ENCODE measurements at regions not wholly inside any gene's neighbourhood (a gene's known extent, or its start where the extent isn't known, plus 50 kb on each side); places are given as distances from the start of the nearest gene placed in this dataset.

DNA sequence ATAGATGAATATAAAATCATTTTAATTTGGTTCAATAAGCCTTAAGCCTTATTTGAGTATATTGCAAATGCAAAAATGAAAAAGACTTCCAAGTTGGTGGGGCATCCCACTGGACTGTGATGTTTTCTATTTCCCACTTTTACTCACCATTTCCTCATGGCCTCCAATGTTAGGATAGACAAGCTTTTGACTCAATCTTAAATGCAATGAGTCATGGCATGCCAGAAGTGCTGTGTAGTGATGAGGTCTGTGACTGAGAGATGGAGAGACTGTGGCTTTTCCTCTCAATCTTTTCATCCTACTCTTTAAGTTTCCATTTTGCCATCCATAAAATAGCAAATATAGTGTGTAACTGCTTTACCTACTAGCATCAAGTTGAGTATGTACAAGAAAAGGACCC, 1401.2 kb upstream of the CELF4 start:
- no TSS peak for BruUV-seq (replicated peaks)
- no peaks in the 10 kb centered on the region for H4K20me1 ChIP-seq (ENCODE audit: low read length)
- POLR2A ChIA-PET (ENCODE audit: unreplicated experiment), result no interaction called here
- no peak overlapping the region for H3K27ac ChIP-seq (ENCODE audit: low read length)
- CTCF ChIA-PET, result no interaction called here
- H3K4me3 ChIP-seq (ENCODE audit: low read length), result no peak overlapping the region
- H3F3A ChIP-seq (ENCODE audit: low read length, unreplicated experiment), result no peaks in the 10 kb centered on the region
- no peaks in the 10 kb centered on the region for H3K27me3 ChIP-seq (ENCODE audit: low read length)
- TF ChIP-seq EZH2 (IDR thresholded peaks at IDR 0.05; ENCODE audit: low read length, unreplicated experiment) (no peak), EZH2phosphoT487 (IDR thresholded peaks at IDR 0.05; ENCODE audit: borderline replicate concordance, low read length) (no peak)
- TF ChIP-seq, protein P1, sequence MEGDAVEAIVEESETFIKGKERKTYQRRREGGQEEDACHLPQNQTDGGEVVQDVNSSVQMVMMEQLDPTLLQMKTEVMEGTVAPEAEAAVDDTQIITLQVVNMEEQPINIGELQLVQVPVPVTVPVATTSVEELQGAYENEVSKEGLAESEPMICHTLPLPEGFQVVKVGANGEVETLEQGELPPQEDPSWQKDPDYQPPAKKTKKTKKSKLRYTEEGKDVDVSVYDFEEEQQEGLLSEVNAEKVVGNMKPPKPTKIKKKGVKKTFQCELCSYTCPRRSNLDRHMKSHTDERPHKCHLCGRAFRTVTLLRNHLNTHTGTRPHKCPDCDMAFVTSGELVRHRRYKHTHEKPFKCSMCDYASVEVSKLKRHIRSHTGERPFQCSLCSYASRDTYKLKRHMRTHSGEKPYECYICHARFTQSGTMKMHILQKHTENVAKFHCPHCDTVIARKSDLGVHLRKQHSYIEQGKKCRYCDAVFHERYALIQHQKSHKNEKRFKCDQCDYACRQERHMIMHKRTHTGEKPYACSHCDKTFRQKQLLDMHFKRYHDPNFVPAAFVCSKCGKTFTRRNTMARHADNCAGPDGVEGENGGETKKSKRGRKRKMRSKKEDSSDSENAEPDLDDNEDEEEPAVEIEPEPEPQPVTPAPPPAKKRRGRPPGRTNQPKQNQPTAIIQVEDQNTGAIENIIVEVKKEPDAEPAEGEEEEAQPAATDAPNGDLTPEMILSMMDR (conservative IDR thresholded peaks at IDR 0.05; ENCODE audit: low read depth, low read length), result no peak
- H3K9me3 ChIP-seq (ENCODE audit: low read length), result no peaks in the 10 kb centered on the region
- H3K36me3 ChIP-seq (ENCODE audit: low read depth, low read length), result no peaks in the 10 kb centered on the region
- ATAC-seq (no peak), DNase-seq (peak; percentile 3)
- H2AFZ ChIP-seq (ENCODE audit: low read length), result no peak overlapping the region
- intact Hi-C loops (cut with micrococcal nuclease), result no loop called here
- no peak overlapping the region for H3K9ac ChIP-seq (ENCODE audit: low read length)
- no peak overlapping the region for H3K4me2 ChIP-seq (ENCODE audit: low read length)
- H3K9me2 ChIP-seq (replicated peaks; ENCODE audit: low read length), result no peaks in the 10 kb centered on the region
- no peaks in the 10 kb centered on the region for H3K4me1 ChIP-seq (ENCODE audit: insufficient read depth, low read length)
- no peaks in the 10 kb centered on the region for H3K79me2 ChIP-seq (ENCODE audit: low read length)

DNA sequence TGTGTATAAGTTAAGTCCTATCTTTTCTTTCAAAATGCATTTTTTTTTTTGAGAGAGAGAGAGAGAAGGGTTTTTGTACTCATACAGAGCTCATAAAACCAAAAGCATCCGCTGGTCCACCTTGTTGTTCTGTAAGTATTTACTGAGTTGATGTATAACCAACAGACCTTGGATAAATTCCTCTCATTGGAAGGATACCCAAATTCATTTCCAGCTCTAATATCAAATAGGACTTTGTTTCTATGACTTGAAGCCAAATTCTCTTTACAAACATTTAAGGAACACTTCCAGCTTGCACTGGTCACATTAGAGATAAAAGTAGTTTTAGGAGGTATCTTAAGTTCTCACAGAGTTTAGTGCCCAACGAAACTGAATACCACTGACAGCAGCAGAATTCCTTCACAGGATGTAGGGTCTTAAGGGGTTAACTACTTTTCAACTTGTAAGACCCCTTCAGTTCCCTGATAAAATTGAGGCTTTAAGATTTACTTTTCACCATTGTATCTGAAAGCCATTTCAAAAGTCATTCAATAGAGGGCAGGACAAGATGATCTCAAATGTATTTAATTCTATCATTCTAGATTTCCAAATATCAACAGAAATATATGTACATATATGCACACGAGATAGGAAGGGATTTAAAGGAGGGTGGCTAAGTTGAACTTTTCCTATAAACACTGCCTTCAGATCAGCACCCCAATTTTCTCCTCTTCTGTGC, 1398.5 kb upstream of the CELF4 start:
- H3K36me3 ChIP-seq (ENCODE audit: low read depth, low read length), result no peaks in the 10 kb centered on the region
- ATAC-seq, result no peak
- H3K9me3 ChIP-seq (ENCODE audit: low read length), result no peaks in the 10 kb centered on the region
- ChIA-PET CTCF (no interaction called here), POLR2A (ENCODE audit: unreplicated experiment) (no interaction called here)
- no peak overlapping the region for H2AFZ ChIP-seq (ENCODE audit: low read length)
- no peaks in the 10 kb centered on the region for H3K27me3 ChIP-seq (ENCODE audit: low read length)
- no peak overlapping the region for H3K4me3 ChIP-seq (ENCODE audit: low read length)
- no peak overlapping the region for H3K9ac ChIP-seq (ENCODE audit: low read length)
- H3K4me2 ChIP-seq (ENCODE audit: low read length), result no peak overlapping the region
- no peak overlapping the region for H3K27ac ChIP-seq (ENCODE audit: low read length)
- no peaks in the 10 kb centered on the region for H3F3A ChIP-seq (ENCODE audit: low read length, unreplicated experiment)
- H3K4me1 ChIP-seq (ENCODE audit: insufficient read depth, low read length), result no peaks in the 10 kb centered on the region
- intact Hi-C loops (cut with micrococcal nuclease), result no loop called here
- DNase-seq, result no peak
- H3K79me2 ChIP-seq (ENCODE audit: low read length), result no peaks in the 10 kb centered on the region
- BruUV-seq (replicated peaks), result no TSS peak
- TF ChIP-seq, protein P1 (conservative IDR thresholded peaks at IDR 0.05; ENCODE audit: low read depth, low read length), result no peak
- TF ChIP-seq EZH2 (IDR thresholded peaks at IDR 0.05; ENCODE audit: low read length, unreplicated experiment) (no peak), EZH2phosphoT487 (IDR thresholded peaks at IDR 0.05; ENCODE audit: borderline replicate concordance, low read length) (no peak)
- no peaks in the 10 kb centered on the region for H3K9me2 ChIP-seq (replicated peaks; ENCODE audit: low read length)
- H4K20me1 ChIP-seq (ENCODE audit: low read length), result no peaks in the 10 kb centered on the region

DNA sequence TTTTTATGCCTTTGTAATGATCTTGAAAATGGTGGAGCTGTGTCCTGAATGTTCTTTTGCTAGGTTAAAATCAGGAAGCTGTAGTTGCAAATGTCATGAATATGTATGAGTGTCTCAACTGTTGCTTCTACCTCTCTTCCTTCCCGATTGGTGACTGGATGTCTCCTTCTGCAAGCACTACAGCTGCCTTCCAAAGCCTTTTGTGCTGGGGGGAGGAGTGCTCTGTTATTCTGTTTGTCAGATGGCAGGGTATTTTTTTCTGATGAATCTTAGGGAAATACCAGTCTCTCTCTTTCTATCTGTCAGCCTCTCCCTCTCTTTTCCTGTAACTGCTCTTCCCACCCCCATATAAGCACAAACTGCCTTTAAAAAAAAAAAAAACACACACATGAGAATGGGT, 1396.3 kb upstream of the CELF4 start:
- no peaks in the 10 kb centered on the region for H3K4me1 ChIP-seq (ENCODE audit: insufficient read depth, low read length)
- H3K27ac ChIP-seq (ENCODE audit: low read length), result no peak overlapping the region
- POLR2A ChIA-PET (ENCODE audit: unreplicated experiment), result no interaction called here
- H2AFZ ChIP-seq (ENCODE audit: low read length), result no peak overlapping the region
- H3K4me2 ChIP-seq (ENCODE audit: low read length), result no peak overlapping the region
- TF ChIP-seq EZH2phosphoT487 (IDR thresholded peaks at IDR 0.05; ENCODE audit: borderline replicate concordance, low read length) (no peak), EZH2 (IDR thresholded peaks at IDR 0.05; ENCODE audit: low read length, unreplicated experiment) (no peak)
- TF ChIP-seq, protein P1 (conservative IDR thresholded peaks at IDR 0.05; ENCODE audit: low read depth, low read length), result no peak
- no peaks in the 10 kb centered on the region for H3K9me3 ChIP-seq (ENCODE audit: low read length)
- H3F3A ChIP-seq (ENCODE audit: low read length, unreplicated experiment), result no peaks in the 10 kb centered on the region
- intact Hi-C loops (cut with micrococcal nuclease), result no loop called here
- no peaks in the 10 kb centered on the region for H3K27me3 ChIP-seq (ENCODE audit: low read length)
- H4K20me1 ChIP-seq (ENCODE audit: low read length), result no peaks in the 10 kb centered on the region
- no peaks in the 10 kb centered on the region for H3K9me2 ChIP-seq (replicated peaks; ENCODE audit: low read length)
- DNase-seq (no peak), ATAC-seq (no peak)
- no peak overlapping the region for H3K4me3 ChIP-seq (ENCODE audit: low read length)
- CTCF ChIA-PET, result no interaction called here
- no peak overlapping the region for H3K9ac ChIP-seq (ENCODE audit: low read length)
- no peaks in the 10 kb centered on the region for H3K36me3 ChIP-seq (ENCODE audit: low read depth, low read length)
- H3K79me2 ChIP-seq (ENCODE audit: low read length), result no peaks in the 10 kb centered on the region
- BruUV-seq (replicated peaks), result no TSS peak
